HEK293 (cell line): ENCODE measurements at regions not wholly inside any gene's neighbourhood (a gene's known extent, or its start where the extent isn't known, plus 50 kb on each side); places are given as distances from the start of the nearest gene placed in this dataset.
A peak's percentile ranks its signal among the peaks of the same experiment; 100 is the strongest.
"Not testable (repeated sequence)": the region's sequence is repeated elsewhere in the genome, so short reads cannot be mapped to it uniquely, and the experiment has no call there.

ENCODE experiments used
- CTCF ChIA-PET: fragments of 350-600 bp; formaldehyde crosslinking; extraction: SDS; loops from one replicate; lab custom pipeline; 2021; ENCODE audit warnings: antibody characterized with exemption; lab: Yijun Ruan, JAX
- POLR2A ChIA-PET: fragments of 300-600 bp; formaldehyde crosslinking; extraction: SDS; loops from one replicate; lab custom pipeline; 2020; ENCODE audit warnings: antibody characterized with exemption, inconsistent platforms; lab: Yijun Ruan, JAX
- H3K27ac ChIP-seq: fragments of 200-500 bp; sonication (Bioruptor generic); 2 replicates; pipeline ENCODE4 v1.5.1; 2014; ENCODE audit warnings: low read depth, low read length, control low read depth, inconsistent platforms; ENCODE audit errors: extremely low read depth
- H3K36me3 ChIP-seq, 2 experiments: fragments of 200-500 bp in 1 of 2; sonication (Bioruptor generic) in 1 of 2; 1 replicate in 1 of 2; 2 replicates in 1 of 2; pipeline ENCODE4 v1.5.1; 2014 to 2017; ENCODE audit warnings: inconsistent platforms in 2 of 2, low read length in 2 of 2; ENCODE audit not compliant: control insufficient read depth in 2 of 2, insufficient read depth in 1 of 2
- H3K4me1 ChIP-seq: fragments of 200-500 bp; sonication (Bioruptor generic); 2 replicates; pipeline ENCODE4 v1.5.1; 2014; ENCODE audit warnings: mild to moderate bottlenecking, low read length, inconsistent platforms; ENCODE audit not compliant: control insufficient read depth, insufficient read depth
- H3K4me3 ChIP-seq: 2 replicates; pipeline ENCODE4 v1.5.1; 2011; ENCODE audit warnings: low read depth, mild to moderate bottlenecking, control low read depth, low read length, moderate library complexity
- H3K9me3 ChIP-seq: fragments of 200-500 bp; sonication (Bioruptor generic); 2 replicates; pipeline ENCODE4 v1.5.1; 2014; ENCODE audit warnings: low read depth, low read length, inconsistent platforms; ENCODE audit not compliant: control insufficient read depth, insufficient read depth
- EGR2 ChIP-seq: fragments of 450-650 bp; formaldehyde crosslinking; IDR thresholded peaks from 2 replicates; pipeline ENCODE4 v1.5.1; 2016; ENCODE audit warnings: low read depth, missing biosample characterization, missing genetic modification characterization
- KLF16 ChIP-seq: fragments of 450-650 bp; formaldehyde crosslinking; IDR thresholded peaks from 2 replicates; pipeline ENCODE4 v1.5.1; 2017; ENCODE audit warnings: missing biosample characterization, missing genetic modification characterization
- TCF7L2 ChIP-seq: IDR thresholded peaks from 2 replicates; pipeline ENCODE4 v1.6.1; 2011; ENCODE audit warnings: low read depth, mild to moderate bottlenecking, inconsistent platforms, low read length, moderate library complexity, borderline replicate concordance
- YY1 ChIP-seq: fragments of 450-650 bp; formaldehyde crosslinking; IDR thresholded peaks from 2 replicates; pipeline ENCODE4 v1.5.1; 2018; ENCODE audit warnings: missing biosample characterization, missing genetic modification characterization
- ZNF266 ChIP-seq: fragments of 450-650 bp; formaldehyde crosslinking; IDR thresholded peaks from 2 replicates; pipeline ENCODE4 v1.5.1; 2016; ENCODE audit warnings: missing biosample characterization, missing genetic modification characterization, low read depth
- ZNF473 ChIP-seq: fragments of 450-650 bp; formaldehyde crosslinking; IDR thresholded peaks from 2 replicates; pipeline ENCODE4 v1.5.1; 2017; ENCODE audit warnings: missing biosample characterization, missing genetic modification characterization
- ZNF548 ChIP-seq: fragments of 450-650 bp; formaldehyde crosslinking; IDR thresholded peaks from 2 replicates; pipeline ENCODE4 v1.5.1; 2016; ENCODE audit warnings: missing biosample characterization, missing genetic modification characterization
- ZNF571 ChIP-seq: fragments of 450-650 bp; formaldehyde crosslinking; IDR thresholded peaks from 2 replicates; pipeline ENCODE4 v1.5.0; 2017; ENCODE audit warnings: missing biosample characterization, missing genetic modification characterization
- ZNF704 ChIP-seq: fragments of 450-650 bp; formaldehyde crosslinking; IDR thresholded peaks from 2 replicates; pipeline ENCODE4 v1.5.1; 2016; ENCODE audit warnings: missing biosample characterization, missing genetic modification characterization
- ZSCAN4 ChIP-seq: fragments of 450-650 bp; formaldehyde crosslinking; IDR thresholded peaks from 2 replicates; pipeline ENCODE4 v1.5.1; 2017; ENCODE audit warnings: missing biosample characterization, missing genetic modification characterization
- TF ChIP-seq, protein P1 (sequence below): IDR thresholded peaks from 2 replicates; pipeline ENCODE4 v1.6.1; 2011; ENCODE audit warnings: mild to moderate bottlenecking, low read depth, low read length, borderline replicate concordance
- TF ChIP-seq, protein P2 (sequence below): fragments of 450-650 bp; formaldehyde crosslinking; IDR thresholded peaks from 2 replicates; pipeline ENCODE4 v1.5.0; 2017; ENCODE audit warnings: missing biosample characterization, missing genetic modification characterization, borderline replicate concordance

DNA sequence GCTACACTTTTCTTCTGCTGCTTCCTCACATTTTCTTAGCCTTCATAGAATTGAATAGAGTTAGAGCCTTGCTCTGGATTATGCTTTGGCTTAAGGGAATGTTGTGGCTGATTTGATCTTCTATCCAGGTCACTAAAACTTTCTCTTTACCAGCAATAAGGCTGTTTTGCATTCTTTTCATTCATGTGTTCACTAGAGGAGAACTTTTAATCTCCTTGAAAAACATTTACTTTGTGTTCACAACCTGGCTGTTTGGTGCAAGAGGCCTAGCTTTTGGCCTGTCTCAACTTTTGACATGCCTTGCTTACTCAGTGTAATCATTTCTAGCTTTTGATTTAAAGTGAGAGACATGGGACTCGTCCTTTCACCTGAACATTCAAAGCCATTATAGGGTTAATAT is 87.7 kb upstream of the RAB40AL start (continued):
- TF ChIP-seq KLF16 (tag by site-specific recombination), result no peak
- no peak for TF ChIP-seq ZNF704
- TF ChIP-seq, protein P1, sequence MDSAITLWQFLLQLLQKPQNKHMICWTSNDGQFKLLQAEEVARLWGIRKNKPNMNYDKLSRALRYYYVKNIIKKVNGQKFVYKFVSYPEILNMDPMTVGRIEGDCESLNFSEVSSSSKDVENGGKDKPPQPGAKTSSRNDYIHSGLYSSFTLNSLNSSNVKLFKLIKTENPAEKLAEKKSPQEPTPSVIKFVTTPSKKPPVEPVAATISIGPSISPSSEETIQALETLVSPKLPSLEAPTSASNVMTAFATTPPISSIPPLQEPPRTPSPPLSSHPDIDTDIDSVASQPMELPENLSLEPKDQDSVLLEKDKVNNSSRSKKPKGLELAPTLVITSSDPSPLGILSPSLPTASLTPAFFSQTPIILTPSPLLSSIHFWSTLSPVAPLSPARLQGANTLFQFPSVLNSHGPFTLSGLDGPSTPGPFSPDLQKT, result no peak
- TF ChIP-seq ZNF548, result no peak
- TF ChIP-seq, protein P2, sequence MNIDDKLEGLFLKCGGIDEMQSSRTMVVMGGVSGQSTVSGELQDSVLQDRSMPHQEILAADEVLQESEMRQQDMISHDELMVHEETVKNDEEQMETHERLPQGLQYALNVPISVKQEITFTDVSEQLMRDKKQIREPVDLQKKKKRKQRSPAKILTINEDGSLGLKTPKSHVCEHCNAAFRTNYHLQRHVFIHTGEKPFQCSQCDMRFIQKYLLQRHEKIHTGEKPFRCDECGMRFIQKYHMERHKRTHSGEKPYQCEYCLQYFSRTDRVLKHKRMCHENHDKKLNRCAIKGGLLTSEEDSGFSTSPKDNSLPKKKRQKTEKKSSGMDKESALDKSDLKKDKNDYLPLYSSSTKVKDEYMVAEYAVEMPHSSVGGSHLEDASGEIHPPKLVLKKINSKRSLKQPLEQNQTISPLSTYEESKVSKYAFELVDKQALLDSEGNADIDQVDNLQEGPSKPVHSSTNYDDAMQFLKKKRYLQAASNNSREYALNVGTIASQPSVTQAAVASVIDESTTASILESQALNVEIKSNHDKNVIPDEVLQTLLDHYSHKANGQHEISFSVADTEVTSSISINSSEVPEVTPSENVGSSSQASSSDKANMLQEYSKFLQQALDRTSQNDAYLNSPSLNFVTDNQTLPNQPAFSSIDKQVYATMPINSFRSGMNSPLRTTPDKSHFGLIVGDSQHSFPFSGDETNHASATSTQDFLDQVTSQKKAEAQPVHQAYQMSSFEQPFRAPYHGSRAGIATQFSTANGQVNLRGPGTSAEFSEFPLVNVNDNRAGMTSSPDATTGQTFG (tag by site-specific recombination), result no peak

DNA sequence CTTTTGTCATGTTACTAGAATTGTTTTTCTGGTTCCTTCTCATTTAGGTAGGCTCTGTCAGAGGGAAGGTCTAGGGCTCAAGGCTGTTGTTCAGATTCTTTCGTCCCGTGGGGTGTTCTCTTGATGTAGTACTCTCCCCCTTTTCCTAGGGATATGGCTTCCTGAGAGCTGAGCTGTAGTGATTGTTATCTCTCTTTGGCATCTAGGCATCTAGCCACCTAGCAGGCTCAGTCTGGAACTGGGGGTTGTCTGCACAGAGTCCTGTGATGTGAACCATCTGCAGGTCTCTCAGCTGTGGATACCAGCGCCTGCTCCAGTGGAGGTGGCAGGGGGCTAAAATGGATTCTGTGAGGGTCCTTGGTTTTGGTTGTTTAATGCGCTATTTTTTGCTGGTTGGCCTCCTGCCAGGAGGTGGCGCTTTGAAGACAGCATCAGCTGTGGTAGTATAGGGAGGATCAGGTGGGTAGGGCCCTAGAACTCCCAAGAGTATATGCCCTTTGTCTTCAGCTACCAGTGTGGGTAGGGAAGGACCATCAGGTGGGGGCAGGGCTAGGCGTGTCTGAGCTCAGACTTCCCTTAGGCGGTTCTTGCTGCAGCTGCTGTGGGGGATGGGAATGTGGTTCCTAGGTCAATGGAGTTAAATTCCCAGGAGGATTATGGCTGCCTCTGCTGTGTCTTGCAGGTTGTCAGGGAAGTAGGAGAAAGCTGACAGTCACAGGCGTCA is 78.1 kb upstream of the RAB40AL start:
- CTCF ChIA-PET, result interaction anchor here (0.6 to 2.8 kb wide), 6 partner anchors 23 to 601 kb away, joined by 3 to 12 read pairs (median 3); no protein-coding TSS in a partner anchor

GRCh38 chrX:102859550-102859871 is 77.6 kb upstream of the RAB40AL start:
- H3K27ac ChIP-seq, result no peak overlapping the region
- ChIA-PET CTCF (interaction anchor here (0.6 to 2.8 kb wide), 5 partner anchors 41 to 790 kb away, joined by 3 to 12 read pairs (median 3); no protein-coding TSS in a partner anchor), POLR2A (no interaction called here)
- peaks cover 0 to 10% of the 10 kb centered on the region in 2 experiments; a peak in 2 of 3 replicates for H3K36me3 ChIP-seq
- no peaks in the 10 kb centered on the region for H3K9me3 ChIP-seq
- no peaks in the 10 kb centered on the region for H3K4me1 ChIP-seq
- TF ChIP-seq ZNF571, result no peak
- TF ChIP-seq YY1 (tag by site-specific recombination), result no peak
- no peak for TF ChIP-seq ZNF473 (tag by site-specific recombination)
- no peak for TF ChIP-seq TCF7L2
- no peak overlapping the region for H3K4me3 ChIP-seq

More for the DNA sequence above, 78.1 kb upstream of the RAB40AL start:
- H3K27ac ChIP-seq, POLR2A ChIA-PET, H3K36me3 ChIP-seq, H3K4me1 ChIP-seq, H3K9me3 ChIP-seq, H3K4me3 ChIP-seq: not testable (repeated sequence)
- TF ChIP-seq EGR2 (tag by site-specific recombination), result peak; percentile 21; the same call in 1 of the 2 replicates

DNA sequence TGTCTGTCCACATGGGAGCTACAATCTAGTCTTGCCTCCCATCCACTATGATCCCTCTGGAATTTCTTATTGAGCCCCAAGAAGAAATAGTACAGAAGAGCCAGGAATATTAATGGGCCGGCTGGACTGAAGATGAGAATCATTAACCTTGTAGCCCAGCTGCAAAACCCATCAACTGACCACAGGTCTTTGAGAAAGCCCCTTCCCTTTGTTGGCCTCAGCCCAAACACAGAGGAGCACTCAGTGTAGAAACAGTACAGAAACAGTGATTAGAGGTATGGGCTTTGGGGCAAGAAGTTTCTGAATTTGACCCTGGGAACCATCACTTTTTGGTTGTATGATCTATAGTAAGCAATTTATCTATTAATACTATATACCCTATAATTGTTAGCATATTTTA is 76.8 kb upstream of the RAB40AL start:
- peaks cover under 1 to 17% of the 10 kb centered on the region in 2 experiments; a peak in 2 of 3 replicates for H3K36me3 ChIP-seq
- CTCF ChIA-PET, result interaction anchor here (0.6 to 2.8 kb wide), 4 partner anchors 41 to 790 kb away, joined by 3 to 12 read pairs (median 6); no protein-coding TSS in a partner anchor
- TF ChIP-seq ZSCAN4 (tag by site-specific recombination) (no peak), ZNF266 (tag by site-specific recombination) (no peak)
- H3K27ac ChIP-seq, result no peak overlapping the region
- no peak overlapping the region for H3K4me3 ChIP-seq
- H3K4me1 ChIP-seq, result no peaks in the 10 kb centered on the region
- POLR2A ChIA-PET, result no interaction called here
- no peaks in the 10 kb centered on the region for H3K9me3 ChIP-seq
